ENCODE measurements at regions not wholly inside any gene's neighbourhood (a gene's known extent, or its start where the extent isn't known, plus 50 kb on each side); places are given as distances from the start of the nearest gene placed in this dataset.

DNA sequence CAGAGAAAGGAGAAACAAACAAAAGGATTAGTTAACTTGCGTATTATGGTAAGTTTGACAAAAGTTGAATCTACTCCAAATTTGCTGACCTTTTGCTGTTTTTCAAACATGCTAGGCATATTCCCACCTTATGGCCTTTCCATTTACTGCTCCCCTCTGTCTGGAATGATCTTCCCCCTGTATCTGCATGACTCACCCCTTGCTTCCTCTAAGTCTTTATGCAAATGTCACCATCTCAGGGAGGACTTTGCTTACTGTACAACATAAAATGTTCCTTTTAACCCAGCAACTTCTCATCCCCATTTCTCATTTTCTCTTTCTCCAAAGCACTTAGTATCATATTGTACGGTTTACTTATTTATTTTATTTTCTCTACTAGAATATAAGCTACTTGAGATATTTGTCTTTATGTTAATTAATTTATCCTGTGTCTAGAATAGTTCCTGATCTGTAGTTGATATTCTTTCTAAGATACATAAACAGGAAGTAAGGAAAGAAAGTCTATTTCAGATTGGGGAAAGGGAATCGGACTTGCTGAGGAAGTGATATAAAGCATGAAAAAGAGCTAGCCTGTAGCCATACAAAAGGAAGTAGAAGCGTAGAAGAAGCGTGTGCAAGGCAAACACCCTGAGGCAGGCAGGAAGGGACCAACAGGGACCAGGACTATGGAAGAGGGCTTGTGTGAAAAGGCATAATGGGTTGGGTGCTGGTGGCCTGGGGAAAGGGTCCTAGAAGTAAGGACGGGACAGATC, 144.9 kb upstream of the ERBB4 start:
- no peak overlapping the region for H3K4me2 ChIP-seq (ENCODE audit: low read depth, low read length)
- no peaks in the 10 kb centered on the region for H4K20me1 ChIP-seq (ENCODE audit: insufficient read depth, low read length)
- no peak for TF ChIP-seq EZH2phosphoT487 (IDR thresholded peaks at IDR 0.05; ENCODE audit: low read length)
- TF ChIP-seq EZH2 (optimal IDR thresholded peaks at IDR 0.05; ENCODE audit: low read depth, low read length), result no peak
- TF ChIP-seq CTCF (IDR thresholded peaks at IDR 0.05; ENCODE audit: low read length), result no peak
- no peaks in the 10 kb centered on the region for H3K9me3 ChIP-seq (replicated peaks; ENCODE audit: insufficient read depth, low read length)
- no peaks in the 10 kb centered on the region for H3K9me2 ChIP-seq (replicated peaks; ENCODE audit: insufficient read depth, low read length)
- no peak overlapping the region for H3K9ac ChIP-seq (ENCODE audit: low read length)
- no peak overlapping the region for H3K27ac ChIP-seq (ENCODE audit: low read length)
- no peaks in the 10 kb centered on the region for H3K79me2 ChIP-seq (ENCODE audit: low read length)
- no peak overlapping the region for H2AFZ ChIP-seq (ENCODE audit: low read length)
- no peaks in the 10 kb centered on the region for H3K4me1 ChIP-seq (ENCODE audit: low read length)
- no peak overlapping the region for H3K4me3 ChIP-seq (ENCODE audit: low read length)
- H3K36me3 ChIP-seq (replicated peaks; ENCODE audit: insufficient read depth, low read length), result no peaks in the 10 kb centered on the region
- DNase-seq, result no peak
- no peaks in the 10 kb centered on the region for H3F3A ChIP-seq (ENCODE audit: insufficient read depth, low read length)
- H3K27me3 ChIP-seq (replicated peaks; ENCODE audit: insufficient read depth, low read length), result no peaks in the 10 kb centered on the region

- H3K4me2 ChIP-seq (ENCODE audit: low read depth, low read length), result no peak overlapping the region
- no peak overlapping the region for H3K9ac ChIP-seq (ENCODE audit: low read length)
- DNase-seq, result no peak
- no peak overlapping the region for H3K27ac ChIP-seq (ENCODE audit: low read length)
- no peaks in the 10 kb centered on the region for H3K9me3 ChIP-seq (replicated peaks; ENCODE audit: insufficient read depth, low read length)
- no peaks in the 10 kb centered on the region for H3K79me2 ChIP-seq (ENCODE audit: low read length)
- no peaks in the 10 kb centered on the region for H4K20me1 ChIP-seq (ENCODE audit: insufficient read depth, low read length)
- no peaks in the 10 kb centered on the region for H3F3A ChIP-seq (ENCODE audit: insufficient read depth, low read length)
- H3K27me3 ChIP-seq (replicated peaks; ENCODE audit: insufficient read depth, low read length), result no peaks in the 10 kb centered on the region
- no peaks in the 10 kb centered on the region for H3K9me2 ChIP-seq (replicated peaks; ENCODE audit: insufficient read depth, low read length)
- H3K4me3 ChIP-seq (ENCODE audit: low read length), result no peak overlapping the region
- H3K36me3 ChIP-seq (replicated peaks; ENCODE audit: insufficient read depth, low read length), result no peaks in the 10 kb centered on the region
- TF ChIP-seq CTCF (IDR thresholded peaks at IDR 0.05; ENCODE audit: low read length) (no peak), EZH2phosphoT487 (IDR thresholded peaks at IDR 0.05; ENCODE audit: low read length) (no peak), EZH2 (optimal IDR thresholded peaks at IDR 0.05; ENCODE audit: low read depth, low read length) (no peak)
- H3K4me1 ChIP-seq (ENCODE audit: low read length), result no peaks in the 10 kb centered on the region
- no peak overlapping the region for H2AFZ ChIP-seq (ENCODE audit: low read length)
Measured at GRCh38 chr2:212682937-212683336, 144.3 kb upstream of the ERBB4 start.

GRCh38 chr2:212677466-212677865, 138.9 kb upstream of the ERBB4 start:
- TF ChIP-seq CTCF (IDR thresholded peaks at IDR 0.05; ENCODE audit: low read length), result no peak
- TF ChIP-seq EZH2phosphoT487 (IDR thresholded peaks at IDR 0.05; ENCODE audit: low read length), result no peak
- TF ChIP-seq EZH2 (optimal IDR thresholded peaks at IDR 0.05; ENCODE audit: low read depth, low read length), result no peak
- no peak overlapping the region for H2AFZ ChIP-seq (ENCODE audit: low read length)

More at GRCh38 chr2:212677466-212677865, 138.9 kb upstream of the ERBB4 start:
- no peaks in the 10 kb centered on the region for H3K9me3 ChIP-seq (replicated peaks; ENCODE audit: insufficient read depth, low read length)
- no peaks in the 10 kb centered on the region for H4K20me1 ChIP-seq (ENCODE audit: insufficient read depth, low read length)
- DNase-seq, result no peak
- no peak overlapping the region for H3K4me3 ChIP-seq (ENCODE audit: low read length)
- no peaks in the 10 kb centered on the region for H3K9me2 ChIP-seq (replicated peaks; ENCODE audit: insufficient read depth, low read length)
- no peaks in the 10 kb centered on the region for H3K79me2 ChIP-seq (ENCODE audit: low read length)
- H3F3A ChIP-seq (ENCODE audit: insufficient read depth, low read length), result no peaks in the 10 kb centered on the region
- no peaks in the 10 kb centered on the region for H3K27me3 ChIP-seq (replicated peaks; ENCODE audit: insufficient read depth, low read length)
- H3K27ac ChIP-seq (ENCODE audit: low read length), result no peak overlapping the region
- no peaks in the 10 kb centered on the region for H3K4me1 ChIP-seq (ENCODE audit: low read length)
- no peak overlapping the region for H3K4me2 ChIP-seq (ENCODE audit: low read depth, low read length)
- no peak overlapping the region for H3K9ac ChIP-seq (ENCODE audit: low read length)
- H3K36me3 ChIP-seq (replicated peaks; ENCODE audit: insufficient read depth, low read length), result no peaks in the 10 kb centered on the region

Data from MM.1S (cell line).